Thoracic aorta (tissue), 2 donors: ENCODE measurements at regions not wholly inside any gene's neighbourhood (a gene's known extent, or its start where the extent isn't known, plus 50 kb on each side); places are given as distances from the start of the nearest gene placed in this dataset.
A peak's percentile ranks its signal among the peaks of the same experiment; 100 is the strongest.

Experiments used
- ATAC-seq: fragments of 150-250 bp; one replicate; pipeline ENCODE4 v1.8.0; 2017; ENCODE audit warnings: low read depth; ENCODE audit not compliant: insufficient number of reproducible peaks, low FRiP score
- DNase-seq: peaks from one replicate; pipeline ENCODE4 v3.0.0-alpha.2; 2020; ENCODE audit warnings: low spot score
- H3K27ac ChIP-seq, 2 donors: fragments of 200-600 bp; sonication (generic); 1 replicate in 1 of 2; 2 replicates in 1 of 2; pipeline ENCODE4 v1.5.1; 2016; ENCODE audit warnings: mild to moderate bottlenecking in 2 of 2, moderate library complexity in 2 of 2
- H3K27me3 ChIP-seq: fragments of 200-600 bp; sonication (generic); replicated peaks from 2 replicates; pipeline ENCODE4 v1.6.0; 2016; ENCODE audit warnings: mild to moderate bottlenecking; ENCODE audit not compliant: insufficient read depth
- H3K36me3 ChIP-seq: fragments of 200-600 bp; sonication (generic); one replicate; pipeline ENCODE4 v1.5.1; 2016
- H3K4me1 ChIP-seq, 2 donors: fragments of 200-600 bp; sonication (generic); 1 replicate in 1 of 2; 2 replicates in 1 of 2; pipeline versions ENCODE4 v1.5.1 to v1.6.0; 2016; ENCODE audit warnings: low read depth in 2 of 2, mild to moderate bottlenecking in 1 of 2; ENCODE audit not compliant: control insufficient read depth in 1 of 2
- H3K4me3 ChIP-seq: fragments of 200-600 bp; sonication (generic); 2 replicates; pipeline ENCODE4 v1.5.1; 2016; ENCODE audit warnings: mild to moderate bottlenecking
- H3K9me3 ChIP-seq: fragments of 200-600 bp; sonication (generic); 2 replicates; pipeline ENCODE4 v1.5.1; 2016
- CTCF ChIP-seq: fragments of 200-600 bp; sonication (generic); IDR thresholded peaks from one replicate; pipeline ENCODE4 v1.5.1; 2019; ENCODE audit warnings: antibody characterized with exemption

GRCh38 chr11:69209421-69210309 lies 53.9 kb downstream of the SMIM38 start:
- Histone ChIP-seq H3K4me3 (no peak overlapping the region), H3K27ac (no peak overlapping the region), H3K4me1 (no peaks in the 10 kb centered on the region), H3K9me3 (no peaks in the 10 kb centered on the region), H3K27me3 (no peaks in the 10 kb centered on the region), H3K36me3 (no peaks in the 10 kb centered on the region)
- ATAC-seq = no peak
- TF ChIP-seq CTCF = no peak
- DNase-seq = no peak

- H3K27ac ChIP-seq = no peak overlapping the region
- TF ChIP-seq CTCF = no peak
- DNase-seq (no peak), ATAC-seq (no peak)
- H3K4me3 ChIP-seq = no peak overlapping the region
- no peaks in the 10 kb centered on the region for H3K4me1 ChIP-seq
- H3K27me3 ChIP-seq = no peaks in the 10 kb centered on the region
- no peaks in the 10 kb centered on the region for H3K9me3 ChIP-seq
- H3K36me3 ChIP-seq = no peaks in the 10 kb centered on the region
These were observed 54.7 kb downstream of the SMIM38 start for GRCh38 chr11:69210310-69211035.

GRCh38 chr11:69211540-69211919 lies 55.8 kb downstream of the SMIM38 start:
- no peak overlapping the region for H3K4me3 ChIP-seq
- DNase-seq = no peak

GRCh38 chr11:69211920-69212797 lies 56.4 kb downstream of the SMIM38 start:
- ATAC-seq (no peak), DNase-seq (no peak)
- no peak overlapping the region for H3K27ac ChIP-seq

More at GRCh38 chr11:69211540-69211919, 55.8 kb downstream of the SMIM38 start:
- no peaks in the 10 kb centered on the region for H3K36me3 ChIP-seq
- H3K9me3 ChIP-seq = no peaks in the 10 kb centered on the region
- no peak for TF ChIP-seq CTCF
- no peak overlapping the region for H3K27ac ChIP-seq
- no peak for ATAC-seq
- peaks cover 0 to 2% of the 10 kb centered on the region in 2 donors for H3K4me1 ChIP-seq
- no peaks in the 10 kb centered on the region for H3K27me3 ChIP-seq

More at GRCh38 chr11:69211920-69212797, 56.4 kb downstream of the SMIM38 start:
- Histone ChIP-seq H3K9me3 (no peaks in the 10 kb centered on the region), H3K4me1 (peaks cover 0 to 5% of the 10 kb centered on the region in 2 donors), H3K4me3 (no peak overlapping the region), H3K27me3 (no peaks in the 10 kb centered on the region), H3K36me3 (no peaks in the 10 kb centered on the region)
- peak; percentile 32 for TF ChIP-seq CTCF
